Epithelial cell of prostate (primary cell): ENCODE measurements at regions not wholly inside any gene's neighbourhood (a gene's known extent, or its start where the extent isn't known, plus 50 kb on each side); places are given as distances from the start of the nearest gene placed in this dataset.

ENCODE experiments used
- DNase-seq: peaks from one replicate; pipeline ENCODE4 v3.0.0-alpha.2; 2011; ENCODE audit warnings: low read depth, low spot score
- H3K27ac ChIP-seq: fragments of 450-650 bp; 2 replicates; pipeline ENCODE4 v1.5.1; 2017; ENCODE audit warnings: mild to moderate bottlenecking

DNA sequence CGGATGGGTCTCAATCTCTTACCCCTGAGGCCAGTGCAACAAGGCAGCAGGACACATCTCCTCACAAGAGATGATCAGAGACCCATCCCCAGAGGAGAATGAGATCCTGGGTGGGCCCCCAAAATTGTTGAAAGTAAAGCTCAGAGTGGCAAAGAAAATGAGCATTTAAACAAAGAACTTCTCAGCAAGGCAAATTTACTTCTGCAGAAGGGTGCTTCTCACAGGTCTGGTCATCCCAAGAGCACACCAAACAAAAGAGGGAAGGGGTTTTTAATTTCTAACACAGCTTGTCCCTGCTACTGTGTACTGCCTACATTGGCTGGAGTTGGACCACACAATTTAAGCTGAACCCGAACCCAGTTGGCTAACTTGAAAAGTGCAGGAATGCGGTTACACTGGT, 1628.6 kb upstream of the RAG2 start:
- H3K27ac ChIP-seq = no peak overlapping the region
- DNase-seq = no peak

GRCh38 chr11:38221295-38221694, 1623.3 kb upstream of the RAG2 start:
- H3K27ac ChIP-seq = no peak overlapping the region
- no peak for DNase-seq

GRCh38 chr11:38219636-38220035, 1621.6 kb upstream of the RAG2 start:
- H3K27ac ChIP-seq = no peak overlapping the region
- no peak for DNase-seq

- no peak overlapping the region for H3K27ac ChIP-seq
- DNase-seq = no peak
Observed at GRCh38 chr11:38208951-38209350, 1610.9 kb upstream of the RAG2 start.

- H3K27ac ChIP-seq = no peak overlapping the region
- DNase-seq = no peak
Observed at GRCh38 chr11:38206663-38207062, 1608.6 kb upstream of the RAG2 start.

- DNase-seq = no peak
- no peak overlapping the region for H3K27ac ChIP-seq
Observed at GRCh38 chr11:38191101-38191500, 1593.1 kb upstream of the RAG2 start.

DNA sequence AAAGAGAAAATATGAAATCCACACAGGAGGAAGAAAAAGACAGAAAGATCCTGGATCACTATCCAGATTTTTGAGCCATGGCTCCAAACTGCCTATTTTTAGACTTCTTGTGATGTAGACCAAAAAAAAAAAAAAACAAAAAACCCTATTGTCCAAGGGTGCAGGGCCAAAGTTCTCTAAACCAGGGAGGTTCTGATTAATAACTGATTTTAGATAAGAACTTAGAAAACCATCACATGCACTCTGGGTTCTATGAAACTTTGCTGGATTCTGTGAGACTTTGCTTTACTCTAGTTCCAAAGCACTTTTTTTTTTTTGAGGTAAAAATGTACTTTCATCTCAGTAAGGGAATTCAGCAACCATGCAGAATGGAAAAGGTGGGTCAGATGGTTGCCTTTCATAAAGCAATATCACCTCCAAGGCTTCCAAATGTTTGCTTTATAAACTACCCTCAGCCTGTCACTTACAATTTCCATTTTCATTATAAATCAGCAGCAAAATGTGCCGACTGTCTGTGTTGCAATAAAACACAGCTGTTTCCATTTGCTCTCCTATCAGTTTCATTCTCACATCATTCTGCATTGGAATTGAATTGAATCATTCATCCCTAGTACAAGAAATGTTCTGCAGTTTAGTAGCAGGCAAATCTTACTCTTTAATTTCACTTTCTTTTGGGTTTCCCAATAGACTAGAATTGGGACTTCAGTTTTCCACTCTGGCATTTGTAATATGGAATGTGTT, 1584.3 kb upstream of the RAG2 start:
- DNase-seq = no peak
- H3K27ac ChIP-seq = no peak overlapping the region

GRCh38 chr11:38176686-38177322, 1578.8 kb upstream of the RAG2 start:
- DNase-seq = no peak

GRCh38 chr11:38173676-38174075, 1575.6 kb upstream of the RAG2 start:
- no peak for DNase-seq
- no peak overlapping the region for H3K27ac ChIP-seq

More at GRCh38 chr11:38176686-38177322, 1578.8 kb upstream of the RAG2 start:
- no peak overlapping the region for H3K27ac ChIP-seq

DNA sequence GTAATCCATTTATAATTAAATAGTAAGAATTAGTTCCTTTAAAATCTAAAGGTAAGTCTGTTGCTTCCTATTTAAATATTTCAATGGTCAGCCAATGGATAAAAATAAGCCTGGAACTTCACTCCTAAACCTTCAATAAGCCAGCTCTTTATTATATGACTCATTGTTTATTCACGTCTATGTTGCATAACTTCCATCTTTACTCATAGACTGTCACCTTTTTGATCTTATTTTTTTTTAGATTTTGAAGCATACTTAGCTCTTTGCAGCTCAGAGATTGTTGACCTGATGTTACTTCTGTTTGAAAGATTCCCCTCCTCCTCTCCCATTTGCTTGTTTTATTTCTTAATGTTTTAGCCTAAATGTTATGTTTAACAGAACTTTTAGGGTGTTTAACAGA, 1571.2 kb upstream of the RAG2 start:
- peak; percentile 14 for DNase-seq
- H3K27ac ChIP-seq = no peak overlapping the region

- no peak overlapping the region for H3K27ac ChIP-seq
- no peak for DNase-seq
Observed at GRCh38 chr11:38163526-38163925, 1565.5 kb upstream of the RAG2 start.

DNA sequence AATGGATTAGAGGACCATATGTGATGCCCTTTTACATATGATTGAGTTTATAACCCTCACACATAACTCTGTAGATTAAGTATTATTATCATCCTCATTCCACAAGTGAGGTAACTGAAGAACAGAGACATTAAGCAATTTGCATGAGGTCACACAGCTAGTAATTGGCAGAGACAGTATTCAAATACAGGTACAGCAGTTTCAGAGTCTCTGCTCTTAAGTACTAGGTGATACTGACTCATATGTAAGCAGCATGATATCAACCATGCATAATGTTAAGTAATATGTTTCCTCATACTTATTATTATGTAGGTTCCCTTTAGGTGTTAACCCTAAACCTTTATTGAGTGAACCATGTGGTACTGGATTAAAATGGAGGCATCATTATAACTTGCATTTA, 1562.4 kb upstream of the RAG2 start:
- DNase-seq = no peak
- H3K27ac ChIP-seq = no peak overlapping the region

DNA sequence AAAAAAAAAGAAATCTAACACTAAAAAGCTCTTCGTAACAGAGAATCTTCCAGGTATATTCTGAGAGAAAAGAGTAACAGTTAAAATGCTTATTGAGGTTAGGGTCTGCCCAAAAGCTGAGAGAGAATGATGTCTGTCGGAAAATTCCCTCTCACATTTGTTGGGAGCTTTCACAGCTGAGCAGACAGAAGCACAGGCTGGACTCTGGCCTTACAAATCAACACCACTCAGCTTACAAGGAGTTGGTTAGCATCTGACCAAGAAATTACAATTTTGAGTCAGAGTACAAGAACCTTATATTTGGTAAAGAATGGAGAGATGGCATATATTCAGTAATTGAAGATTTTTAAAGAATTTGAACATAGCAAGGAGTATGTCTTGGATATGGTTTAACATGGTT, 1561.0 kb upstream of the RAG2 start:
- no peak for DNase-seq

DNA sequence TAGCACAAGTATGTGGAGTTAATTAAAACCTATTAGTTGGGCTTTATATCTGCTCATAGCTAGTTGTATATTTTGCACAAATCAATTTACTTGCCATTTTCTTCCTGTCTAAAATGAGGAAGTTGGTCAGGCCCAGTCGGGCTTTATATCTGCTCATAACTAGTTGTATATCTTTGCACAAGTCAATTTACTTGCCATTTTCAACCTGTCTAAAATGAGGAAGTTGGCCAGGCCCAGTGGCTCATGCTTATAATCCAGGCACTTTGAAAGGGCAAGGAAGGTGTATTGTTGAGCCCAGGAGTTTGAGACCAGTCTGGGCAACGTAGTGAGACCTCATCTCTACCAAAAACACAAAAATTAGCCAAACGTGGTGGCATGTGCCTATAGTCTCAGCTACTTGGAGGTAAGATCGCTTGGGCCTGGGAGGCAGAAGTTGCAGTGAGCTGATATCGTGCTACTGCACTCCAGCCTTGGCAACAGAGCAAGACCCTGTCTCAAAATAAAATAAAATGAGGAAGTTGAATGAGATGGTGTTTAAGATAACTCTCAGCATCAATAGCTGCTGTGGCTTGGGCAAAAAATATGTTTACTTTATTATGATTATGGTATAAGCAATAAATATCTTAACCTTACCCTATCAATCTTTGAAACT, 1558.6 kb upstream of the RAG2 start:
- no peak overlapping the region for H3K27ac ChIP-seq
- no peak for DNase-seq

More for the DNA sequence above, 1561.0 kb upstream of the RAG2 start:
- H3K27ac ChIP-seq = no peak overlapping the region

GRCh38 chr11:38155856-38156255, 1557.8 kb upstream of the RAG2 start:
- DNase-seq = no peak
- no peak overlapping the region for H3K27ac ChIP-seq

GRCh38 chr11:38153985-38154384, 1555.9 kb upstream of the RAG2 start:
- no peak overlapping the region for H3K27ac ChIP-seq
- no peak for DNase-seq

DNA sequence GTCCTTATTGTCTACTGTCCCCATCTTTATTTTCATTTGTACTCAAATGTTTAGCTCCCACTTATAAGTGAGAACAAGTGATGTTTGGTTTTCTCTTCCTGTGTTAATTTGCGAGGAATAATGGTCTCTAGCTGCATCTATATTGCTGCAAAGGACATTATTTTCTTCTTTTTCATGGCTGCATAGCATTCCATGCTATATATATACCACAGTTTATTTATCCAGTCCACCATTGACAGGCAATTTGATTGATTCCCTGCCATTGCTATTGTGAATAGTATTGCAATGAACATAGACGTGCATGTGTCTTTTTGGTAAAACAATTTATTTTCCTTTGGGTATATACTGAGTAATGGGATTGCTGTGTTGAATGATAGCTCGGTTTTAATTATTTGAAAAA, 1545.8 kb upstream of the RAG2 start:
- DNase-seq = no peak
- no peak overlapping the region for H3K27ac ChIP-seq

DNA sequence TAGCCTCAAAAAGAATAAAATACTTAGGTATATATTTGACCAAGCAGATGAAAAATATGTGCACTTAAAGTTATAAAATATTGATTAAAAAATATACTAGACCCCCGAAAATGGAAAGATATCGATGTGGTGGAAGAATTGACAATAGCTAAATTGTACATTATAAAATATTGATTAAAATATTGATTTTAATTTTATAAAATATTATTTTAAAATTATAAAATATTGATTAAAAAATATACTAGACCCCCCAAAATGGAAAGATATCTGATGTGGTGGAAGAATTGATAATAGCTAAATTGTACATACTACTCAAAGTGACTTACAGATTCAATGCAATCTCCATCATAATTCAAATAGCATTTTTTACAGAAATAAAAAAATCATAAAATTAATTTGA, 1540.9 kb upstream of the RAG2 start:
- H3K27ac ChIP-seq = no peak overlapping the region
- no peak for DNase-seq

DNA sequence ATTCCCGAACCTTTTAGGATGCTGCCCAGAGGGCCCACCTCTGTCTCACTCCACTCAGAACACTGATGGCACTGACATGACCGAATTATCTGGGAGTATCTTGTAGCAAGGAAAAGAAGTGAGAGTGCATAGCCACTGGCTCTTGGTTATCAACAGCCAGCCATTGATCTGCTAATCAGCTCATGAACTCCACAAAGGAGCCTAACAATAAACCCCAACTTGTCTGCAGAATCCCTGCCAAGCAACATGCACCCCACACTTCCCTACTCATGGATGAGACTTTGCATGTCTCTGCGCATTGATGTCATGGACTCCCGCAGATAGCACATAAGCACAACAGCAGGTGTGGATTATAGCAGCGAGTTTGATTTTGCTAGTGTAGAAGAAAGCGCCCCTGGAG, 1538.9 kb upstream of the RAG2 start:
- no peak overlapping the region for H3K27ac ChIP-seq
- no peak for DNase-seq

- H3K27ac ChIP-seq = no peak overlapping the region
- no peak for DNase-seq
Observed at GRCh38 chr11:38131535-38131934, 1533.5 kb upstream of the RAG2 start.

GRCh38 chr11:38130976-38131375, 1532.9 kb upstream of the RAG2 start:
- H3K27ac ChIP-seq = no peak overlapping the region
- no peak for DNase-seq

DNA sequence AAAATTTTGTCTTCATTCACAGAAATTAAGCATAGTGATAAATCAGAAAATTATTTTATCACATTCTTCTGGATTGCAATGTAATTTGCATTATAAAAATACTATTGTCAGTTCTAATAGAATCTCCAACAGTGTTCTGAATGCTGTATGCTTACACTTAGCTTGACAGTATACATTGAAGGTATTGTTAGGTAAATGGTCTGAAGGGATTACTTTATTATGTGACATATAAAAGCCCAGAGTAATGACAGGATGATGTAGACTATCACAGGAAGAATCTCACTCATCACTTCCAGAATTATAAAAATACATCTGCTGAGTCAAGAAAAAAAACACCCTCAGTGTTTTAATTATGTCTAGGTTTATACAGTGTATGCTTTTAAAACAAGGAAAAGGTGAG, 1532.5 kb upstream of the RAG2 start:
- H3K27ac ChIP-seq = no peak overlapping the region
- no peak for DNase-seq
